HEK293 (cell line): ENCODE measurements at regions not wholly inside any gene's neighbourhood (a gene's known extent, or its start where the extent isn't known, plus 50 kb on each side); places are given as distances from the start of the nearest gene placed in this dataset.

Experiments used
- CTCF ChIA-PET: fragments of 350-600 bp; formaldehyde crosslinking; extraction: SDS; loops from one replicate; lab custom pipeline; 2021; ENCODE audit warnings: antibody characterized with exemption; lab: Yijun Ruan, JAX
- POLR2A ChIA-PET: fragments of 300-600 bp; formaldehyde crosslinking; extraction: SDS; loops from one replicate; lab custom pipeline; 2020; ENCODE audit warnings: antibody characterized with exemption, inconsistent platforms; lab: Yijun Ruan, JAX
- H3K27ac ChIP-seq: fragments of 200-500 bp; sonication (Bioruptor generic); 2 replicates; pipeline ENCODE4 v1.5.1; 2014; ENCODE audit warnings: low read depth, low read length, control low read depth, inconsistent platforms; ENCODE audit errors: extremely low read depth
- H3K36me3 ChIP-seq, 2 experiments: fragments of 200-500 bp in 1 of 2; sonication (Bioruptor generic) in 1 of 2; 1 replicate in 1 of 2; 2 replicates in 1 of 2; pipeline ENCODE4 v1.5.1; 2014 to 2017; ENCODE audit warnings: inconsistent platforms in 2 of 2, low read length in 2 of 2; ENCODE audit not compliant: control insufficient read depth in 2 of 2, insufficient read depth in 1 of 2
- H3K4me1 ChIP-seq: fragments of 200-500 bp; sonication (Bioruptor generic); 2 replicates; pipeline ENCODE4 v1.5.1; 2014; ENCODE audit warnings: mild to moderate bottlenecking, low read length, inconsistent platforms; ENCODE audit not compliant: control insufficient read depth, insufficient read depth
- H3K4me3 ChIP-seq: 2 replicates; pipeline ENCODE4 v1.5.1; 2011; ENCODE audit warnings: low read depth, mild to moderate bottlenecking, control low read depth, low read length, moderate library complexity
- H3K9me3 ChIP-seq: fragments of 200-500 bp; sonication (Bioruptor generic); 2 replicates; pipeline ENCODE4 v1.5.1; 2014; ENCODE audit warnings: low read depth, low read length, inconsistent platforms; ENCODE audit not compliant: control insufficient read depth, insufficient read depth
- BCL11B ChIP-seq: fragments of 450-650 bp; formaldehyde crosslinking; IDR thresholded peaks from 2 replicates; pipeline ENCODE4 v1.5.1; 2016; ENCODE audit warnings: low read depth, missing biosample characterization, missing genetic modification characterization
- ELK4 ChIP-seq: IDR thresholded peaks from 2 replicates; pipeline ENCODE4 v1.6.1; 2011; ENCODE audit warnings: mild to moderate bottlenecking, low read depth, low read length, borderline replicate concordance
- GLIS1 ChIP-seq: fragments of 450-650 bp; formaldehyde crosslinking; IDR thresholded peaks from 2 replicates; pipeline ENCODE4 v1.5.1; 2016; ENCODE audit warnings: missing biosample characterization, missing genetic modification characterization
- HOXD13 ChIP-seq: sonication (generic); formaldehyde crosslinking; IDR thresholded peaks from 2 replicates; pipeline ENCODE4 v1.8.0; 2022; ENCODE audit warnings: missing genetic modification reagents, borderline replicate concordance
- SCRT1 ChIP-seq: fragments of 450-650 bp; formaldehyde crosslinking; IDR thresholded peaks from 2 replicates; pipeline ENCODE4 v1.5.1; 2016; ENCODE audit warnings: missing biosample characterization, missing genetic modification characterization, borderline replicate concordance
- WT1 ChIP-seq: fragments of 450-650 bp; formaldehyde crosslinking; IDR thresholded peaks from 2 replicates; pipeline ENCODE4 v1.5.1; 2016; ENCODE audit warnings: missing biosample characterization, missing genetic modification characterization
- ZBTB6 ChIP-seq: fragments of 450-650 bp; formaldehyde crosslinking; IDR thresholded peaks from 2 replicates; pipeline ENCODE4 v1.5.1; 2017; ENCODE audit warnings: missing biosample characterization, missing genetic modification characterization
- ZEB2 ChIP-seq: fragments of 450-650 bp; formaldehyde crosslinking; IDR thresholded peaks from 2 replicates; pipeline ENCODE4 v1.5.1; 2016; ENCODE audit warnings: missing biosample characterization, missing genetic modification characterization
- ZFHX2 ChIP-seq: fragments of 450-650 bp; formaldehyde crosslinking; conservative IDR thresholded peaks from 2 replicates; pipeline ENCODE4 v1.5.1; 2016; ENCODE audit warnings: missing biosample characterization, missing genetic modification characterization
- ZNF112 ChIP-seq: fragments of 450-650 bp; formaldehyde crosslinking; IDR thresholded peaks from 2 replicates; pipeline ENCODE4 v1.5.0; 2017; ENCODE audit warnings: missing biosample characterization, missing genetic modification characterization
- ZNF138 ChIP-seq: fragments of 450-650 bp; formaldehyde crosslinking; IDR thresholded peaks from 2 replicates; pipeline ENCODE4 v1.5.1; 2016; ENCODE audit warnings: missing biosample characterization, missing genetic modification characterization, borderline replicate concordance
- ZNF16 ChIP-seq: fragments of 450-650 bp; formaldehyde crosslinking; IDR thresholded peaks from 2 replicates; pipeline ENCODE4 v1.5.1; 2016; ENCODE audit warnings: low read depth, missing biosample characterization, missing genetic modification characterization
- ZNF202 ChIP-seq: fragments of 450-650 bp; formaldehyde crosslinking; IDR thresholded peaks from 2 replicates; pipeline ENCODE4 v1.5.1; 2016; ENCODE audit warnings: missing biosample characterization, missing genetic modification characterization, borderline replicate concordance
- ZNF239 ChIP-seq: fragments of 450-650 bp; formaldehyde crosslinking; IDR thresholded peaks from 2 replicates; pipeline ENCODE4 v1.5.1; 2016; ENCODE audit warnings: missing biosample characterization, missing genetic modification characterization
- ZNF24 ChIP-seq: fragments of 450-650 bp; formaldehyde crosslinking; IDR thresholded peaks from 2 replicates; pipeline ENCODE4 v1.5.1; 2016; ENCODE audit warnings: missing biosample characterization, missing genetic modification characterization
- ZNF302 ChIP-seq: fragments of 450-650 bp; formaldehyde crosslinking; IDR thresholded peaks from 2 replicates; pipeline ENCODE4 v1.5.1; 2016; ENCODE audit warnings: missing biosample characterization, missing genetic modification characterization, low read depth
- ZNF391 ChIP-seq: fragments of 450-650 bp; formaldehyde crosslinking; IDR thresholded peaks from 2 replicates; pipeline ENCODE4 v1.5.1; 2016; ENCODE audit warnings: low read depth, missing biosample characterization, missing genetic modification characterization, borderline replicate concordance
- ZNF449 ChIP-seq: fragments of 450-650 bp; formaldehyde crosslinking; IDR thresholded peaks from 2 replicates; pipeline ENCODE4 v1.5.1; 2017; ENCODE audit warnings: missing biosample characterization, mild to moderate bottlenecking, missing genetic modification characterization, moderate library complexity
- ZNF514 ChIP-seq: fragments of 450-650 bp; formaldehyde crosslinking; IDR thresholded peaks from 2 replicates; pipeline ENCODE4 v1.5.1; 2016; ENCODE audit warnings: missing biosample characterization, missing genetic modification characterization
- ZNF560 ChIP-seq: fragments of 450-650 bp; formaldehyde crosslinking; IDR thresholded peaks from 2 replicates; pipeline ENCODE4 v1.5.1; 2017; ENCODE audit warnings: missing biosample characterization, missing genetic modification characterization, borderline replicate concordance
- ZNF658 ChIP-seq: fragments of 450-650 bp; formaldehyde crosslinking; IDR thresholded peaks from 2 replicates; pipeline ENCODE4; 2016; ENCODE audit warnings: missing biosample characterization, missing genetic modification characterization
- ZNF660 ChIP-seq: fragments of 450-650 bp; IDR thresholded peaks from 2 replicates; pipeline ENCODE4 v1.5.1; 2018; ENCODE audit warnings: missing biosample characterization, mild to moderate bottlenecking, missing genetic modification characterization
- ZNF792 ChIP-seq: fragments of 450-650 bp; formaldehyde crosslinking; IDR thresholded peaks from 2 replicates; pipeline ENCODE4 v1.5.1; 2016; ENCODE audit warnings: missing biosample characterization, missing genetic modification characterization
- TF ChIP-seq, protein P1 (sequence below): fragments of 450-650 bp; formaldehyde crosslinking; IDR thresholded peaks from 2 replicates; pipeline ENCODE4 v1.5.1; 2016; ENCODE audit warnings: missing biosample characterization, missing genetic modification characterization
- TF ChIP-seq, protein P2 (sequence below): fragments of 450-650 bp; formaldehyde crosslinking; IDR thresholded peaks from 2 replicates; pipeline ENCODE4 v1.5.1; 2016; ENCODE audit warnings: missing biosample characterization, missing genetic modification characterization
- TF ChIP-seq, protein P3 (sequence below): fragments of 450-650 bp; formaldehyde crosslinking; IDR thresholded peaks from 2 replicates; pipeline ENCODE4 v1.5.1; 2017; ENCODE audit warnings: missing biosample characterization, missing genetic modification characterization
- TF ChIP-seq, protein P4 (sequence below): fragments of 450-650 bp; formaldehyde crosslinking; IDR thresholded peaks from 2 replicates; pipeline ENCODE4 v1.5.1; 2016; ENCODE audit warnings: missing biosample characterization, missing genetic modification characterization

DNA sequence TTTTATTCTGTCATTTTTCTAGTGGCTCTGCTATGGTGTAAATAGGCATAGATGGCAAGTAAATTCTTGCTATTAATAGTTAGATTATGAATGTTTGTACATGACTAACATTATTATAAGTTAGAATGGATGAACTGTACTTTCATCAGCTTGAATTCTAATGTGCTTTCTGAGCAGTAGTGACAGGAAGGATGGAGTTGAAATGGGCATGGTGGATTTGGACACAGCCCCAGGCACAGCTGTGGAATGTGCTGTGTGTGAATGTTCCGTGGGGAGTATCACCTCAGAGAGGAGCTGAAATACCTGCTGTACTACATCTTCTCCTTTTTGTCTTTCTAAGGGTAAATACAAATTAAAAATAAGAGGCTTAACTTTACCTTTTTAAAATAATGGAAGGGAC is 66.8 kb downstream of the FBXO5 start:
- Histone ChIP-seq H3K27ac (no peak overlapping the region), H3K4me1 (no peaks in the 10 kb centered on the region)
- CTCF ChIA-PET: interaction anchor here (0.6 to 0.8 kb wide), 2 partner anchors 17 to 1890 kb away, joined by 3 read pairs; no protein-coding TSS in a partner anchor
- POLR2A ChIA-PET: no interaction called here
- TF ChIP-seq ZEB2: no peak
- no peak for TF ChIP-seq ZNF302 (tag by site-specific recombination)
- no peak for TF ChIP-seq ZNF239 (tag by site-specific recombination)
- TF ChIP-seq ELK4: no peak
- no peak for TF ChIP-seq ZFHX2 (tag by site-specific recombination)
- TF ChIP-seq HOXD13 (CRISPR knock-in tag): no peak
- TF ChIP-seq ZNF792 (tag by site-specific recombination): no peak
- no peak for TF ChIP-seq ZNF660 (tag by site-specific recombination)
- TF ChIP-seq GLIS1 (tag by site-specific recombination): no peak
- no peak for TF ChIP-seq ZNF449 (tag by site-specific recombination)
- no peak for TF ChIP-seq ZBTB6
- no peak for TF ChIP-seq ZNF391
- TF ChIP-seq, protein P1, sequence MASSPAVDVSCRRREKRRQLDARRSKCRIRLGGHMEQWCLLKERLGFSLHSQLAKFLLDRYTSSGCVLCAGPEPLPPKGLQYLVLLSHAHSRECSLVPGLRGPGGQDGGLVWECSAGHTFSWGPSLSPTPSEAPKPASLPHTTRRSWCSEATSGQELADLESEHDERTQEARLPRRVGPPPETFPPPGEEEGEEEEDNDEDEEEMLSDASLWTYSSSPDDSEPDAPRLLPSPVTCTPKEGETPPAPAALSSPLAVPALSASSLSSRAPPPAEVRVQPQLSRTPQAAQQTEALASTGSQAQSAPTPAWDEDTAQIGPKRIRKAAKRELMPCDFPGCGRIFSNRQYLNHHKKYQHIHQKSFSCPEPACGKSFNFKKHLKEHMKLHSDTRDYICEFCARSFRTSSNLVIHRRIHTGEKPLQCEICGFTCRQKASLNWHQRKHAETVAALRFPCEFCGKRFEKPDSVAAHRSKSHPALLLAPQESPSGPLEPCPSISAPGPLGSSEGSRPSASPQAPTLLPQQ (tag by site-specific recombination): no peak
- TF ChIP-seq ZNF112 (tag by site-specific recombination): no peak
- TF ChIP-seq WT1 (tag by site-specific recombination): no peak
- TF ChIP-seq, all 188 proteins: peak for 0
- Histone ChIP-seq H3K36me3 (no peaks in the 10 kb centered on the region), H3K4me3 (no peak overlapping the region), H3K9me3 (no peaks in the 10 kb centered on the region)

- CTCF ChIA-PET: no interaction called here
- no peak overlapping the region for H3K27ac ChIP-seq
- H3K4me3 ChIP-seq: no peak overlapping the region
- no peaks in the 10 kb centered on the region for H3K9me3 ChIP-seq
- POLR2A ChIA-PET: no interaction called here
- no peaks in the 10 kb centered on the region for H3K36me3 ChIP-seq
- no peaks in the 10 kb centered on the region for H3K4me1 ChIP-seq
- no peak for TF ChIP-seq ZNF16 (tag by site-specific recombination)
- no peak for TF ChIP-seq BCL11B (tag by site-specific recombination)
- TF ChIP-seq ZNF658 (tag by site-specific recombination): no peak
- no peak for TF ChIP-seq ZNF24 (tag by site-specific recombination)
- TF ChIP-seq, protein P2, sequence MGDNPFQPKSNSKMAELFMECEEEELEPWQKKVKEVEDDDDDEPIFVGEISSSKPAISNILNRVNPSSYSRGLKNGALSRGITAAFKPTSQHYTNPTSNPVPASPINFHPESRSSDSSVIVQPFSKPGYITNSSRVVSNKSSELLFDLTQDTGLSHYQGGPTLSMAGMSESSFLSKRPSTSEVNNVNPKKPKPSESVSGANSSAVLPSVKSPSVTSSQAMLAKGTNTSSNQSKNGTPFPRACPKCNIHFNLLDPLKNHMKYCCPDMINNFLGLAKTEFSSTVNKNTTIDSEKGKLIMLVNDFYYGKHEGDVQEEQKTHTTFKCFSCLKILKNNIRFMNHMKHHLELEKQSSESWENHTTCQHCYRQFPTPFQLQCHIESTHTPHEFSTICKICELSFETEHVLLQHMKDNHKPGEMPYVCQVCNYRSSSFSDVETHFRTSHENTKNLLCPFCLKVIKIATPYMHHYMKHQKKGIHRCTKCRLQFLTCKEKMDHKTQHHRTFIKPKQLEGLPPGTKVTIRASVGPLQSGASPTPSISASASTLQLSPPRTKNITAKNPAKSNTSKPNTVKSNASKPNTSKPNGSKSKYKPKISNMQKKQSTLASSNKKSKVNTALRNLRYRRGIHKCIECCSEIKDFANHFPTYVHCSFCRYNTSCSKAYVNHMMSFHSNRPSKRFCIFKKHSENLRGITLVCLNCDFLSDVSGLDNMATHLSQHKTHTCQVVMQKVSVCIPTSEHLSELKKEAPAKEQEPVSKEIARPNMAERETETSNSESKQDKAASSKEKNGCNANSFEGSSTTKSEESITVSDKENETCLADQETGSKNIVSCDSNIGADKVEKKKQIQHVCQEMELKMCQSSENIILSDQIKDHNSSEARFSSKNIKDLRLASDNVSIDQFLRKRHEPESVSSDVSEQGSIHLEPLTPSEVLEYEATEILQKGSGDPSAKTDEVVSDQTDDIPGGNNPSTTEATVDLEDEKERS (tag by site-specific recombination): no peak
- TF ChIP-seq ZNF138 (tag by site-specific recombination): no peak
- no peak for TF ChIP-seq ZNF514 (tag by site-specific recombination)
- TF ChIP-seq, protein P3, sequence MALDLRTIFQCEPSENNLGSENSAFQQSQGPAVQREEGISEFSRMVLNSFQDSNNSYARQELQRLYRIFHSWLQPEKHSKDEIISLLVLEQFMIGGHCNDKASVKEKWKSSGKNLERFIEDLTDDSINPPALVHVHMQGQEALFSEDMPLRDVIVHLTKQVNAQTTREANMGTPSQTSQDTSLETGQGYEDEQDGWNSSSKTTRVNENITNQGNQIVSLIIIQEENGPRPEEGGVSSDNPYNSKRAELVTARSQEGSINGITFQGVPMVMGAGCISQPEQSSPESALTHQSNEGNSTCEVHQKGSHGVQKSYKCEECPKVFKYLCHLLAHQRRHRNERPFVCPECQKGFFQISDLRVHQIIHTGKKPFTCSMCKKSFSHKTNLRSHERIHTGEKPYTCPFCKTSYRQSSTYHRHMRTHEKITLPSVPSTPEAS (tag by site-specific recombination): no peak
- TF ChIP-seq, protein P4, sequence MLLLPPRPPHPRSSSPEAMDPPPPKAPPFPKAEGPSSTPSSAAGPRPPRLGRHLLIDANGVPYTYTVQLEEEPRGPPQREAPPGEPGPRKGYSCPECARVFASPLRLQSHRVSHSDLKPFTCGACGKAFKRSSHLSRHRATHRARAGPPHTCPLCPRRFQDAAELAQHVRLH: no peak
- no peak for TF ChIP-seq ZNF560 (tag by site-specific recombination)
- TF ChIP-seq SCRT1 (tag by site-specific recombination): no peak
- no peak for TF ChIP-seq ZNF202
Measured at GRCh38 chr6:152918991-152919390, 63.9 kb downstream of the FBXO5 start.
